A673 (cell line): ENCODE measurements at regions not wholly inside any gene's neighbourhood (a gene's known extent, or its start where the extent isn't known, plus 50 kb on each side); places are given as distances from the start of the nearest gene placed in this dataset.
"Not testable (repeated sequence)": the region's sequence is repeated elsewhere in the genome, so short reads cannot be mapped to it uniquely, and the experiment has no call there.

Experiments used
- BruUV-seq: library from RNA; stranded (reverse); fragments of 400-500 nt; replicated peaks from 2 replicates; lab custom pipeline; 2021; lab: Mats Ljungman, UMichigan
- CTCF ChIA-PET: fragments of 300-600 bp; sonication (Branson Sonifier 250); formaldehyde crosslinking; loops from one replicate; lab custom pipeline; 2022; ENCODE audit warnings: antibody characterized with exemption; lab: Charles Lee
- POLR2A ChIA-PET: fragments of 300-600 bp; sonication (Branson Sonifier 250); formaldehyde crosslinking; loops from one replicate; lab custom pipeline; 2022; ENCODE audit warnings: antibody characterized with exemption; ENCODE audit not compliant: low non-redundant PET; lab: Charles Lee
- DNase-seq: peaks from one replicate; pipeline ENCODE4 v3.0.0-alpha.2; 2015; ENCODE audit warnings: low spot score
- H3K27ac ChIP-seq: fragments of 200-600 bp; sonication (generic); 2 replicates; pipeline ENCODE4 v1.5.1; 2016; ENCODE audit warnings: mixed run types, low read depth, mild to moderate bottlenecking, mixed read lengths, antibody characterized with exemption, low read length; ENCODE audit not compliant: poor library complexity, severe bottlenecking
- H3K27me3 ChIP-seq: fragments of 200-600 bp; sonication (generic); replicated peaks from 2 replicates; pipeline ENCODE4 v1.6.1; 2017; ENCODE audit warnings: mixed run types, low read depth, mild to moderate bottlenecking, mixed read lengths, antibody characterized with exemption, low read length; ENCODE audit not compliant: insufficient read depth, poor library complexity
- H3K36me3 ChIP-seq: fragments of 200-600 bp; sonication (generic); 2 replicates; pipeline ENCODE4 v1.6.1; 2016; ENCODE audit warnings: mixed run types, mild to moderate bottlenecking, mixed read lengths, antibody characterized with exemption, low read length; ENCODE audit not compliant: insufficient read depth, poor library complexity, severe bottlenecking
- H3K4me1 ChIP-seq: fragments of 200-600 bp; sonication (generic); 2 replicates; pipeline ENCODE4 v1.6.1; 2017; ENCODE audit warnings: mixed run types, mild to moderate bottlenecking, mixed read lengths, antibody characterized with exemption, low read length; ENCODE audit not compliant: insufficient read depth, poor library complexity, severe bottlenecking
- H3K4me3 ChIP-seq: fragments of 200-600 bp; sonication (generic); 2 replicates; pipeline ENCODE4 v1.5.1; 2016; ENCODE audit warnings: low read depth, mixed run types, mild to moderate bottlenecking, mixed read lengths, low read length; ENCODE audit not compliant: poor library complexity, severe bottlenecking
- H3K9me3 ChIP-seq: fragments of 200-600 bp; sonication (generic); 2 replicates; pipeline ENCODE4 v1.6.1; 2016; ENCODE audit warnings: mixed run types, low read depth, mild to moderate bottlenecking, mixed read lengths, antibody characterized with exemption, low read length; ENCODE audit not compliant: poor library complexity, severe bottlenecking
- CTCF ChIP-seq: fragments of 300-800, 200-600 bp; sonication (generic); conservative IDR thresholded peaks from 2 replicates; pipeline ENCODE4 v1.5.1; 2017; ENCODE audit warnings: low read depth, mild to moderate bottlenecking, antibody characterized with exemption, low read length, moderate library complexity, mixed read lengths
- EZH2 ChIP-seq: fragments of 200-600 bp; sonication (generic); IDR thresholded peaks from 2 replicates; pipeline ENCODE4 v1.6.1; 2017; ENCODE audit warnings: borderline replicate concordance, low read depth, mild to moderate bottlenecking, mixed read lengths, antibody characterized with exemption, low read length; ENCODE audit not compliant: poor library complexity, severe bottlenecking
- intact Hi-C: fragments of 100-400 bp; cut with micrococcal nuclease; formaldehyde crosslinking; loops from one replicate; pipeline ENCODE4 v1.10.0; 2022; ENCODE audit not compliant: unreplicated experiment

- TF ChIP-seq CTCF: no peak
- TF ChIP-seq EZH2: no peak
- H3K4me3 ChIP-seq: no peak overlapping the region
These were observed 652.9 kb downstream of the ETNK1 start for GRCh38 chr12:23277831-23278230.

GRCh38 chr12:23281295-23281694, 656.3 kb downstream of the ETNK1 start:
- no peak overlapping the region for H3K4me3 ChIP-seq
- H3K9me3 ChIP-seq: no peaks in the 10 kb centered on the region
- no peak overlapping the region for H3K27ac ChIP-seq
- no peak for DNase-seq
- intact Hi-C loops: no loop called here
- TF ChIP-seq EZH2: no peak
- TF ChIP-seq CTCF: no peak
- no peaks in the 10 kb centered on the region for H3K27me3 ChIP-seq
- BruUV-seq: no TSS peak
- POLR2A ChIA-PET: no interaction called here
- H3K4me1 ChIP-seq: no peaks in the 10 kb centered on the region
- no peaks in the 10 kb centered on the region for H3K36me3 ChIP-seq
- CTCF ChIA-PET: no interaction called here

More at GRCh38 chr12:23277831-23278230, 652.9 kb downstream of the ETNK1 start:
- Histone ChIP-seq H3K36me3 (no peaks in the 10 kb centered on the region), H3K27me3 (no peaks in the 10 kb centered on the region), H3K9me3 (no peaks in the 10 kb centered on the region), H3K27ac (no peak overlapping the region), H3K4me1 (no peaks in the 10 kb centered on the region)
- ChIA-PET CTCF (no interaction called here), POLR2A (no interaction called here)
- no peak for DNase-seq
- intact Hi-C loops: no loop called here
- BruUV-seq: no TSS peak

- DNase-seq: no peak
- no peak overlapping the region for H3K27ac ChIP-seq
- H3K4me3 ChIP-seq: no peak overlapping the region
- intact Hi-C loops: no loop called here
- ChIA-PET CTCF (no interaction called here), POLR2A (no interaction called here)
- no TSS peak for BruUV-seq
- no peak for TF ChIP-seq CTCF
- TF ChIP-seq EZH2: no peak
- H3K27me3 ChIP-seq: no peaks in the 10 kb centered on the region
- no peaks in the 10 kb centered on the region for H3K9me3 ChIP-seq
- H3K36me3 ChIP-seq: no peaks in the 10 kb centered on the region
- H3K4me1 ChIP-seq: no peaks in the 10 kb centered on the region
These were observed 657.7 kb downstream of the ETNK1 start for GRCh38 chr12:23282701-23283100.

- POLR2A ChIA-PET, H3K27me3 ChIP-seq, H3K9me3 ChIP-seq, H3K36me3 ChIP-seq, CTCF ChIA-PET, H3K4me3 ChIP-seq, DNase-seq, H3K27ac ChIP-seq, H3K4me1 ChIP-seq, intact Hi-C loops, BruUV-seq: not testable (repeated sequence)
These were observed 661.0 kb downstream of the ETNK1 start for GRCh38 chr12:23285764-23286530.
